Stimulated activated CD4-positive, alpha-beta T cell treated with anti-CD3 and anti-CD28 coated beads, Interleukin-4, amount 100 ng/mL, for 24 hours (primary cell): ENCODE measurements at regions not wholly inside any gene's neighbourhood (a gene's known extent, or its start where the extent isn't known, plus 50 kb on each side); places are given as distances from the start of the nearest gene placed in this dataset.

ENCODE experiments used
- DNase-seq: peaks from one replicate; pipeline ENCODE4 v3.0.0-alpha.2; 2020

- no peak for DNase-seq
These were observed 273.0 kb upstream of the COL8A1 start for GRCh38 chr3:99365396-99365795.

- no peak for DNase-seq
These were observed 281.3 kb upstream of the COL8A1 start for GRCh38 chr3:99357131-99357530.

- no peak for DNase-seq
These were observed 281.7 kb upstream of the COL8A1 start for GRCh38 chr3:99356696-99357095.

GRCh38 chr3:99355465-99355864 lies 282.9 kb upstream of the COL8A1 start:
- no peak for DNase-seq

- no peak for DNase-seq
These were observed 285.6 kb upstream of the COL8A1 start for GRCh38 chr3:99352811-99353210.

- DNase-seq, result no peak
These were observed 287.3 kb upstream of the COL8A1 start for GRCh38 chr3:99351122-99351521.

GRCh38 chr3:99348451-99348850 lies 289.9 kb upstream of the COL8A1 start:
- DNase-seq, result no peak

- DNase-seq, result no peak
These were observed 294.2 kb upstream of the COL8A1 start for GRCh38 chr3:99344216-99344615.

GRCh38 chr3:99342383-99342782 lies 296.0 kb upstream of the COL8A1 start:
- no peak for DNase-seq

GRCh38 chr3:99339222-99339621 lies 299.2 kb upstream of the COL8A1 start:
- DNase-seq, result no peak

GRCh38 chr3:99332718-99333117 lies 305.7 kb upstream of the COL8A1 start:
- DNase-seq, result no peak

GRCh38 chr3:99332276-99332675 lies 306.1 kb upstream of the COL8A1 start:
- DNase-seq, result no peak

GRCh38 chr3:99330924-99331532 lies 307.4 kb upstream of the COL8A1 start:
- DNase-seq, result no peak

GRCh38 chr3:99330281-99330680 lies 308.1 kb upstream of the COL8A1 start:
- DNase-seq, result no peak

- no peak for DNase-seq
These were observed 313.0 kb upstream of the COL8A1 start for GRCh38 chr3:99325402-99325801.

GRCh38 chr3:99324636-99325203 lies 313.7 kb upstream of the COL8A1 start:
- DNase-seq, result no peak

GRCh38 chr3:99323940-99324339 lies 314.5 kb upstream of the COL8A1 start:
- DNase-seq, result no peak

- DNase-seq, result no peak
These were observed 315.8 kb upstream of the COL8A1 start for GRCh38 chr3:99322551-99322950.

- no peak for DNase-seq
These were observed 317.1 kb upstream of the COL8A1 start for GRCh38 chr3:99321261-99321660.

- DNase-seq, result no peak
These were observed 318.4 kb upstream of the COL8A1 start for GRCh38 chr3:99319961-99320360.

- no peak for DNase-seq
These were observed 318.9 kb upstream of the COL8A1 start for GRCh38 chr3:99319450-99319849.

- DNase-seq, result no peak
These were observed 321.2 kb upstream of the COL8A1 start for GRCh38 chr3:99317201-99317600.

GRCh38 chr3:99315896-99316295 lies 322.5 kb upstream of the COL8A1 start:
- no peak for DNase-seq

GRCh38 chr3:99313485-99313884 lies 324.9 kb upstream of the COL8A1 start:
- DNase-seq, result no peak

- DNase-seq, result no peak
These were observed 339.7 kb upstream of the COL8A1 start for GRCh38 chr3:99298661-99299060.
